Fibroblast of mammary gland (primary cell): ENCODE measurements at regions not wholly inside any gene's neighbourhood (a gene's known extent, or its start where the extent isn't known, plus 50 kb on each side); places are given as distances from the start of the nearest gene placed in this dataset.
"Not testable (repeated sequence)": the region's sequence is repeated elsewhere in the genome, so short reads cannot be mapped to it uniquely, and the experiment has no call there.

Source experiments
- DNase-seq: peaks from one replicate; pipeline ENCODE4 v3.0.0-alpha.2; 2010; ENCODE audit warnings: low read depth
- H3K4me3 ChIP-seq: 2 replicates; pipeline ENCODE4 v1.5.1; 2011; ENCODE audit warnings: low read depth, mild to moderate bottlenecking, low read length, moderate library complexity; ENCODE audit not compliant: control insufficient read depth
- CTCF ChIP-seq: conservative IDR thresholded peaks from 2 replicates; pipeline ENCODE4 v1.5.1; 2011; ENCODE audit warnings: low read depth, low read length, inconsistent platforms; ENCODE audit not compliant: control insufficient read depth, insufficient read depth

DNA sequence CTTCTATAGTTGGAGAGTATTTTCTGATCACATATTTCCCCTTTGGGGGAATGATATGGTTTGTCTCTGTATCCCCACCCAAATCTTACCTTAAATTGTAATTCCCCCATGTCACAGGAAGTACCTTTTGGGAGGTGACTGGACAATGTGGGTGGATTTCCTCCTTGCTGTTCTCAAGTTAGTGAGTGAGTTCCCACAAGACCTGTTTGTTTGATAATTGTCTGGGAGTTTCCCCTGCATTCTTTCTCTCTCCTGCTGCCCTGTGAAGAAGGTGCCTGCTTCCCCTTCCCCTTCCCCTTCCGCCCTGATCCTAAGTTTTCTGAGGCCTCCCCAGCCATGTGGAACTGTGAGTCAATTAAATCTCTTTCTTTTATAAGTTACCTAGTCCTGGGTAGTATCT, 222.7 kb upstream of the SLC39A10 start:
- no peak for TF ChIP-seq CTCF
- DNase-seq, result no peak
- H3K4me3 ChIP-seq, result no peak overlapping the region

DNA sequence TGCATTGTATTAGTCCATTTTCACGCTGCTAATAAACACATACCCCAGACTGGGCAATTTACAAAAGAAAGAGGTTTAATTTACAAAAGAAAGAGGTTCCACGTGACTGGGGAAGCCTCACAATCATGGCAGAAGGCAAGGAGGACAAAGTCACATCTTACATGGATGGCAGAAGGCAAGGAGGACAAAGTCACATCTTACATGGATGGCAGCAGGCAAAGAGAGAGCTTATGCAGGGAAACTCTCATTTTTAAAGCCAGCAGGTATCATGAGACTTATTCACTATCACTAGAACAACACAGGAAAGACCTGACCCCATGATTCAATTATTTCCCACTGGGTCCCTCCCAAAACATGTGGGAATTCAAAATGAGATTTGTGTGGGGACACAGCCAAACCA, 223.3 kb upstream of the SLC39A10 start:
- not testable (repeated sequence) for DNase-seq, H3K4me3 ChIP-seq

DNA sequence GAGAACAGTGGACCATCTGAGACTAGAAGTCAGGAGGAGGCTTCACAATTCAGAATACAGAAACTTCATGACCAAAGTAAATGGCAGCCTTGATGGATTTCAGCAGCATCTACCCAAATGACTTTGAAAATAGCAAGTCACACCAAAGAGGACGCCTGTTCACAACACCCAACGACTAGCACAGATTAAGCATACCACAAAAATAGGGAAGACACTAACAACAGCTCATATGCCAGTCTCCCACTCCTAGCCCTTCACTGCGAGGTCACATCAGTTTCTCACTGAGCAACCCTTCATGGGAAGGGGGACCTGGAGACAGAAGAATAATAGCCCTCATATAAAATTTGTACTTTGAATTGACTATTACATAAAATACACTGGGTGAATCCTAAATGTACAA, 228.4 kb upstream of the SLC39A10 start:
- no peak for DNase-seq
- H3K4me3 ChIP-seq, result no peak overlapping the region
- TF ChIP-seq CTCF, result no peak

DNA sequence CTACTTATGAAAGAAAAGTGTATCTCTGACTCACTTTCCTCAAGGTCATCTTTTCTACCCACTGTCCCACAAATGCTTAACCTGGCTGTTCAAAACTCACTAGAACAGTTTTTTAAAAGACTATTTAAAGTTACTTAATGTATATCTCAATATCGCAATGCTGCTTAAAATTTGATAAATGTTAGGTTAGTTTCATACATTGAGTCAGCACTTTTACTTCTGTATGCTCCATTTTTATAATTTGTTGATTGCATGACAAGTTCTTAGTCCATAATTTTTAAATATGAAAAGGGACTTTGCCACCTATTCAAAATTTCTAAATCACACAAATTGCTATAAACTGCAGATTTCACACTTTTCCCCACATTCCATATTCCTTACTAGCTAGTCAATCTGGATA, 231.7 kb upstream of the SLC39A10 start:
- TF ChIP-seq CTCF, result no peak
- DNase-seq, result no peak
- no peak overlapping the region for H3K4me3 ChIP-seq

DNA sequence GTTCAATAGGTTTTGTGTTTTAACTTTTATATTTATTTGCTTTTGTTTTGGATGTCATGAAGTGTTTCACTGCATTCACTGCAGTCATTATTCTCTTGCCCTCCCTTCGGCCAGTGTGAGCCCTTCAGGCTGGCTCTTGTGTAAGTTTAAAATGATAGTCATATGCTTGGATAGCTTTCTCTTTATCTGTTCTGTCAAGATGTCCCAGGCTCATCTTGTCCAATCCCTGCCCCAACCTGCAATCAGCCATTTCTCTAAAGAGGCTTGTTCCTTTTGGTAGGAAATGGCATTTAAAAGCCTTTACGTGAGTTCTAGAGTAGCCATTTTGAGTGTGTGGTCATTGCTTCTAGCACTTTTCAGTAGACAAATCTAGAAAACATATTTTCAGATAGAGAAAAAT, 238.0 kb upstream of the SLC39A10 start:
- DNase-seq, result no peak
- H3K4me3 ChIP-seq, result no peak overlapping the region
- no peak for TF ChIP-seq CTCF

- no peak for DNase-seq
- no peak for TF ChIP-seq CTCF
- H3K4me3 ChIP-seq, result no peak overlapping the region
Observed at GRCh38 chr2:195414537-195415100, 242.4 kb upstream of the SLC39A10 start.

- no peak for DNase-seq
- H3K4me3 ChIP-seq, result no peak overlapping the region
- TF ChIP-seq CTCF, result no peak
Observed at GRCh38 chr2:195413944-195414343, 243.1 kb upstream of the SLC39A10 start.
